ENCODE measurements at regions not wholly inside any gene's neighbourhood (a gene's known extent, or its start where the extent isn't known, plus 50 kb on each side); places are given as distances from the start of the nearest gene placed in this dataset.

GRCh38 chrX:67872958-67873357 is 329.1 kb downstream of the AR start:
- TF ChIP-seq CTCF (IDR thresholded peaks at IDR 0.05) (no peak), POLR2A (IDR thresholded peaks at IDR 0.05) (no peak)
- H3K36me3 ChIP-seq, result no peaks in the 10 kb centered on the region
- DNase-seq, result no peak
- no peak overlapping the region for H3K4me3 ChIP-seq (replicated peaks in 1 of 3)
- no peak overlapping the region for H3K27ac ChIP-seq
- intact Hi-C loops (cut with DNase I), result no loop called here
- no peaks in the 10 kb centered on the region for H3K27me3 ChIP-seq
- H3K9me3 ChIP-seq, result no peaks in the 10 kb centered on the region
- no peaks in the 10 kb centered on the region for H3K4me1 ChIP-seq

GRCh38 chrX:67892401-67892800 is 348.6 kb downstream of the AR start:
- 40 to 84% methylated on average over 2 of the region's 2 CpGs for WGBS, 2 donors
- Histone ChIP-seq H3K9me3 (no peaks in the 10 kb centered on the region), H3K27me3 (no peaks in the 10 kb centered on the region)

GRCh38 chrX:67893931-67894330 is 350.1 kb downstream of the AR start:
- no peaks in the 10 kb centered on the region for H3K27me3 ChIP-seq
- H3K36me3 ChIP-seq, result no peaks in the 10 kb centered on the region
- no peak for TF ChIP-seq POLR2A (IDR thresholded peaks at IDR 0.05)
- no peak for TF ChIP-seq CTCF (IDR thresholded peaks at IDR 0.05)
- no peaks in the 10 kb centered on the region for H3K4me1 ChIP-seq
- no peaks in the 10 kb centered on the region for H3K9me3 ChIP-seq
- DNase-seq, result no peak
- intact Hi-C loops (cut with DNase I), result no loop called here
- 85 to 88% methylated on average over 2 of the region's 2 CpGs for WGBS, 2 donors
- no peak overlapping the region for H3K4me3 ChIP-seq (replicated peaks in 1 of 3)
- no peak overlapping the region for H3K27ac ChIP-seq

More at GRCh38 chrX:67892401-67892800, 348.6 kb downstream of the AR start:
- H3K4me1 ChIP-seq, result no peaks in the 10 kb centered on the region
- no peak for DNase-seq
- TF ChIP-seq CTCF (IDR thresholded peaks at IDR 0.05), result no peak
- TF ChIP-seq POLR2A (IDR thresholded peaks at IDR 0.05), result no peak
- H3K27ac ChIP-seq, result no peak overlapping the region
- H3K36me3 ChIP-seq, result no peaks in the 10 kb centered on the region
- intact Hi-C loops (cut with DNase I), result no loop called here
- H3K4me3 ChIP-seq (replicated peaks in 1 of 3), result no peak overlapping the region

GRCh38 chrX:67917421-67918010 is 373.7 kb downstream of the AR start:
- TF ChIP-seq POLR2A (IDR thresholded peaks at IDR 0.05), result no peak
- no peak for TF ChIP-seq CTCF (IDR thresholded peaks at IDR 0.05)
- no peaks in the 10 kb centered on the region for H3K27me3 ChIP-seq
- H3K36me3 ChIP-seq, result no peaks in the 10 kb centered on the region
- no peak overlapping the region for H3K27ac ChIP-seq
- 75 to 88% methylated on average over 1 to 2 of the region's 2 CpGs for WGBS, 2 donors
- intact Hi-C loops (cut with DNase I), result no loop called here
- no peak for DNase-seq
- no peaks in the 10 kb centered on the region for H3K9me3 ChIP-seq
- no peak overlapping the region for H3K4me3 ChIP-seq (replicated peaks in 1 of 3)
- no peaks in the 10 kb centered on the region for H3K4me1 ChIP-seq

- no peaks in the 10 kb centered on the region for H3K9me3 ChIP-seq
- H3K4me1 ChIP-seq, result no peaks in the 10 kb centered on the region
- no peak for DNase-seq
- intact Hi-C loops (cut with DNase I), result no loop called here
- no peak overlapping the region for H3K4me3 ChIP-seq (replicated peaks in 1 of 3)
- no peaks in the 10 kb centered on the region for H3K36me3 ChIP-seq
- 95% methylated on average over 2 of the region's 2 CpGs; no CpG with 5 or more reads in 1 of the 2 donors for WGBS, 2 donors
- no peaks in the 10 kb centered on the region for H3K27me3 ChIP-seq
- TF ChIP-seq CTCF (IDR thresholded peaks at IDR 0.05), result no peak
- no peak for TF ChIP-seq POLR2A (IDR thresholded peaks at IDR 0.05)
- no peak overlapping the region for H3K27ac ChIP-seq
Observed at GRCh38 chrX:67922966-67923365, 379.1 kb downstream of the AR start.

Measured in thyroid gland (tissue), 4 donors.